NCI-H446 (cell line): ENCODE measurements at regions not wholly inside any gene's neighbourhood (a gene's known extent, or its start where the extent isn't known, plus 50 kb on each side); places are given as distances from the start of the nearest gene placed in this dataset.
"Not testable (repeated sequence)": the region's sequence is repeated elsewhere in the genome, so short reads cannot be mapped to it uniquely, and the experiment has no call there.

ENCODE experiments used
- DNase-seq, 2 experiments: peaks; one replicate each; lab custom pipeline; 2025; lab: John Stamatoyannopoulos, UW

- DNase-seq: no peak
Measured at GRCh38 chr7:68980011-68980410, 618.3 kb upstream of the AUTS2 start.

- not testable (repeated sequence) for DNase-seq
Measured at GRCh38 chr7:68980432-68980831, 617.8 kb upstream of the AUTS2 start.

- no peak for DNase-seq
Measured at GRCh38 chr7:68984306-68984705, 614.0 kb upstream of the AUTS2 start.

- no peak for DNase-seq
Measured at GRCh38 chr7:68994841-68995240, 603.4 kb upstream of the AUTS2 start.

GRCh38 chr7:68998136-68998535 is 600.1 kb upstream of the AUTS2 start:
- DNase-seq: no peak

- DNase-seq: no peak
Measured at GRCh38 chr7:69002416-69002815, 595.9 kb upstream of the AUTS2 start.

- no peak for DNase-seq
Measured at GRCh38 chr7:69012149-69012548, 586.1 kb upstream of the AUTS2 start.

GRCh38 chr7:69017208-69017607 is 581.1 kb upstream of the AUTS2 start:
- DNase-seq: no peak

GRCh38 chr7:69018200-69018599 is 580.1 kb upstream of the AUTS2 start:
- no peak for DNase-seq

- no peak for DNase-seq
Measured at GRCh38 chr7:69019437-69019836, 578.8 kb upstream of the AUTS2 start.

- DNase-seq: no peak
Measured at GRCh38 chr7:69020536-69020935, 577.7 kb upstream of the AUTS2 start.

GRCh38 chr7:69025249-69025648 is 573.0 kb upstream of the AUTS2 start:
- DNase-seq: no peak

- DNase-seq: no peak
Measured at GRCh38 chr7:69032848-69033247, 565.4 kb upstream of the AUTS2 start.

GRCh38 chr7:69035826-69036225 is 562.4 kb upstream of the AUTS2 start:
- no peak for DNase-seq

- DNase-seq: no peak
Measured at GRCh38 chr7:69036301-69036700, 562.0 kb upstream of the AUTS2 start.

- no peak for DNase-seq
Measured at GRCh38 chr7:69038915-69039314, 559.4 kb upstream of the AUTS2 start.

GRCh38 chr7:69042138-69042537 is 556.1 kb upstream of the AUTS2 start:
- DNase-seq: no peak

- no peak for DNase-seq
Measured at GRCh38 chr7:69047151-69047754, 551.0 kb upstream of the AUTS2 start.

- DNase-seq: no peak
Measured at GRCh38 chr7:69049326-69049725, 548.9 kb upstream of the AUTS2 start.

GRCh38 chr7:69052447-69052846 is 545.8 kb upstream of the AUTS2 start:
- no peak for DNase-seq

GRCh38 chr7:69060516-69060915 is 537.8 kb upstream of the AUTS2 start:
- no peak for DNase-seq

- no peak for DNase-seq
Measured at GRCh38 chr7:69062020-69062765, 536.1 kb upstream of the AUTS2 start.

GRCh38 chr7:69067397-69067796 is 530.9 kb upstream of the AUTS2 start:
- DNase-seq: no peak

- no peak for DNase-seq
Measured at GRCh38 chr7:69070476-69070875, 527.8 kb upstream of the AUTS2 start.
